ENCODE measurements at regions not wholly inside any gene's neighbourhood (a gene's known extent, or its start where the extent isn't known, plus 50 kb on each side); places are given as distances from the start of the nearest gene placed in this dataset.

DNA sequence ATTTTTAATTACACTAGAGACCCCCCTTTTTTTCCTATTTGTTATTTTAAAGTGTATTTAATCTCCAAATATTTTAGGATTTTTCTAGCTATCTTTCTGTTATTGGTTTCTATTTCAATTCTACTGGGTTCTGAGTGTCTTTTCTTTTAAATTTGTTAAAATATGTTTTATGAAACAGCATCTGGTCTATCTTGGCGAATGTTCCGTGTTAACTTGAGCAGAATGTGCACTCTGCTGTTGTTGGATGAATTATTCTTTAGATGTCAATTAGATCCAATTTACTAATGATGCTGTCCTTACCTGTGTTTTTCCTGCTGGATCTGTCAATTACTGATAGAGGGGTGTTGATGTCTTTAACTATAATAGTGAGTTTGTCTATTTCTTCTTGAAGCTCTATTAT, 462.0 kb upstream of the CNTN3 start:
- no peaks in the 10 kb centered on the region for H3K4me1 Mint-ChIP-seq
- Histone ChIP-seq H3K36me3 (ENCODE audit: insufficient read depth, low read length) (no peaks in the 10 kb centered on the region), H3K27ac (ENCODE audit: low read depth, low read length) (no peak overlapping the region), H3K9me3 (ENCODE audit: control insufficient read depth in 1 of 2, low read length in 2 of 2) (no peaks in the 10 kb centered on the region), H3K4me1 (ENCODE audit: insufficient read depth, low read length) (no peaks in the 10 kb centered on the region), H3K27me3 (ENCODE audit: insufficient read depth, low read length) (no peaks in the 10 kb centered on the region), H3K4me3 (ENCODE audit: low read length in 2 of 2) (no peak overlapping the region)
- no peaks in the 10 kb centered on the region for H3K27me3 Mint-ChIP-seq
- ChIA-PET CTCF (ENCODE audit: partially characterized antibody) (no interaction called here), POLR2A (ENCODE audit: partially characterized antibody) (no interaction called here)
- peaks cover 0 to 13% (median 2%) of the 10 kb centered on the region in 8 donors for H3K9me3 Mint-ChIP-seq
- no peaks in the 10 kb centered on the region for H3K36me3 Mint-ChIP-seq
- no peak overlapping the region for H3K27ac Mint-ChIP-seq
- DNase-seq: no peak
- H3K4me3 Mint-ChIP-seq: no peak overlapping the region
- intact Hi-C loops (cut with micrococcal nuclease): no loop called here

- no peak overlapping the region for H3K4me3 Mint-ChIP-seq
Measured at GRCh38 chr3:75078290-75078689, 463.8 kb upstream of the CNTN3 start.

GRCh38 chr3:75082845-75083244, 468.4 kb upstream of the CNTN3 start:
- no peak overlapping the region for H3K4me3 ChIP-seq (ENCODE audit: low read length in 2 of 2)
- Mint-ChIP-seq H3K36me3 (no peaks in the 10 kb centered on the region), H3K4me3 (no peak overlapping the region), H3K27ac (no peak overlapping the region), H3K27me3 (no peaks in the 10 kb centered on the region), H3K4me1 (no peaks in the 10 kb centered on the region), H3K9me3 (peaks cover 0 to 13% (median 3%) of the 10 kb centered on the region in 8 donors)
- H3K4me1 ChIP-seq (ENCODE audit: insufficient read depth, low read length): no peaks in the 10 kb centered on the region
- DNase-seq: no peak
- ChIA-PET CTCF (ENCODE audit: partially characterized antibody) (no interaction called here), POLR2A (ENCODE audit: partially characterized antibody) (no interaction called here)
- intact Hi-C loops (cut with micrococcal nuclease): no loop called here
- H3K9me3 ChIP-seq (ENCODE audit: control insufficient read depth in 1 of 2, low read length in 2 of 2): no peaks in the 10 kb centered on the region
- no peaks in the 10 kb centered on the region for H3K36me3 ChIP-seq (ENCODE audit: insufficient read depth, low read length)
- no peaks in the 10 kb centered on the region for H3K27me3 ChIP-seq (ENCODE audit: insufficient read depth, low read length)
- no peak overlapping the region for H3K27ac ChIP-seq (ENCODE audit: low read depth, low read length)

More at GRCh38 chr3:75078290-75078689, 463.8 kb upstream of the CNTN3 start:
- intact Hi-C loops (cut with micrococcal nuclease): no loop called here
- CTCF ChIA-PET (ENCODE audit: partially characterized antibody): no interaction called here
- no peaks in the 10 kb centered on the region for H3K4me1 Mint-ChIP-seq
- POLR2A ChIA-PET (ENCODE audit: partially characterized antibody): interaction anchor here (0.7 kb wide), 1 partner anchor 228 kb away, joined by 4 read pairs; no protein-coding TSS in a partner anchor
- no peaks in the 10 kb centered on the region for H3K36me3 Mint-ChIP-seq
- DNase-seq: no peak
- H3K27me3 Mint-ChIP-seq: no peaks in the 10 kb centered on the region
- Histone ChIP-seq H3K27ac (ENCODE audit: low read depth, low read length) (no peak overlapping the region), H3K36me3 (ENCODE audit: insufficient read depth, low read length) (no peaks in the 10 kb centered on the region), H3K9me3 (ENCODE audit: control insufficient read depth in 1 of 2, low read length in 2 of 2) (no peaks in the 10 kb centered on the region), H3K4me3 (ENCODE audit: low read length in 2 of 2) (no peak overlapping the region), H3K27me3 (ENCODE audit: insufficient read depth, low read length) (no peaks in the 10 kb centered on the region), H3K4me1 (ENCODE audit: insufficient read depth, low read length) (no peaks in the 10 kb centered on the region)
- H3K27ac Mint-ChIP-seq: no peak overlapping the region
- H3K9me3 Mint-ChIP-seq: peaks cover 0 to 17% (median 3%) of the 10 kb centered on the region in 8 donors

DNA sequence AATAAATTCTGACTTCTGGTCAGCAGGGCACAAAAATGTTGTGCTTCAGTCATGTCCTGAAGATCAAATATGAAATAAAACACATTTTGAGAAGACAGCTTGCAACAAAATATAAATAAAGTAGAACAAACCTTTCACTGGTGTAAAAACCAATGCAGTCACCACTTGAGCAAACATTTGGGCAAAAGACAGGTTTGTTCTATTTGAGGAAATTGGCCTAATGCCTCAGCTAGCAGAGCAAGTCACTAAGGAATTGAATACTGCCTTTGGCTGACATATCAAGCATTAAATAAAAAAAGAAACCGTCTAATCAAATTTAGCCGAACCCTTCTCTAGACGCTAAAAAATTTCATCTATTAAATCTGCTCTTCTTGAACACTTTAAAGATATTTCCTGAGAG, 475.4 kb upstream of the CNTN3 start:
- Mint-ChIP-seq H3K36me3 (no peaks in the 10 kb centered on the region), H3K4me3 (no peak overlapping the region), H3K4me1 (no peaks in the 10 kb centered on the region), H3K9me3 (peaks cover 0 to 13% (median 2%) of the 10 kb centered on the region in 8 donors), H3K27ac (no peak overlapping the region), H3K27me3 (no peaks in the 10 kb centered on the region)
- intact Hi-C loops (cut with micrococcal nuclease): no loop called here
- POLR2A ChIA-PET (ENCODE audit: partially characterized antibody): no interaction called here
- CTCF ChIA-PET (ENCODE audit: partially characterized antibody): no interaction called here
- DNase-seq: no peak
- no peak overlapping the region for H3K4me3 ChIP-seq (ENCODE audit: low read length in 2 of 2)
- no peaks in the 10 kb centered on the region for H3K36me3 ChIP-seq (ENCODE audit: insufficient read depth, low read length)
- H3K27ac ChIP-seq (ENCODE audit: low read depth, low read length): no peak overlapping the region
- no peaks in the 10 kb centered on the region for H3K9me3 ChIP-seq (ENCODE audit: control insufficient read depth in 1 of 2, low read length in 2 of 2)
- H3K27me3 ChIP-seq (ENCODE audit: insufficient read depth, low read length): no peaks in the 10 kb centered on the region
- no peaks in the 10 kb centered on the region for H3K4me1 ChIP-seq (ENCODE audit: insufficient read depth, low read length)

- Histone ChIP-seq H3K27me3 (ENCODE audit: insufficient read depth, low read length) (no peaks in the 10 kb centered on the region), H3K4me1 (ENCODE audit: insufficient read depth, low read length) (no peaks in the 10 kb centered on the region), H3K36me3 (ENCODE audit: insufficient read depth, low read length) (no peaks in the 10 kb centered on the region), H3K4me3 (ENCODE audit: low read length in 2 of 2) (no peak overlapping the region), H3K9me3 (ENCODE audit: control insufficient read depth in 1 of 2, low read length in 2 of 2) (no peaks in the 10 kb centered on the region), H3K27ac (ENCODE audit: low read depth, low read length) (no peak overlapping the region)
- intact Hi-C loops (cut with micrococcal nuclease): no loop called here
- Mint-ChIP-seq H3K4me1 (no peaks in the 10 kb centered on the region), H3K36me3 (no peaks in the 10 kb centered on the region), H3K27ac (no peak overlapping the region), H3K9me3 (peaks cover 3 to 27% (median 20%) of the 10 kb centered on the region in 8 donors), H3K4me3 (no peak overlapping the region), H3K27me3 (no peaks in the 10 kb centered on the region)
- POLR2A ChIA-PET (ENCODE audit: partially characterized antibody): no interaction called here
- no peak for DNase-seq
- CTCF ChIA-PET (ENCODE audit: partially characterized antibody): no interaction called here
Measured at GRCh38 chr3:75101329-75102147, 487.1 kb upstream of the CNTN3 start.

DNA sequence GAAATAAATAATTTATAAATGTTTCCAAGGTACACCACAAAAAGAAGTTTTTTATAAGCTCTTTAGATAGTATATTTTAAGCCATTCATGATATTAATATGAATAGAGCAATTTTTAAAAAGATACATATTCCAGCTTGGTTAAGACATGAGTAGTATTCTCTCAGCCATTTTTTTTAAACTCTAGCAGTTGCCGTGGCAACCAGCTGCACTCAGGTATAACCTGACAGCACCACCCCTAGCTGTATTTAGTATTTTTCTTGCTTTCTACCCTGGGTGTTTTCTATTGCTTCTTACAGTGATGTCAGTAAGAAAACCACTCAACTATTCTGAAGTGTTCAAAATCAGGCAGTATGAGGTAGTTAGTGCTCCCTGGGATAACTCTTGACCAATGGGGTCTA, 496.3 kb upstream of the CNTN3 start:
- Histone ChIP-seq H3K36me3 (ENCODE audit: insufficient read depth, low read length) (no peaks in the 10 kb centered on the region), H3K27ac (ENCODE audit: low read depth, low read length) (no peak overlapping the region), H3K27me3 (ENCODE audit: insufficient read depth, low read length) (no peaks in the 10 kb centered on the region), H3K4me3 (ENCODE audit: low read length in 2 of 2) (no peak overlapping the region), H3K9me3 (ENCODE audit: control insufficient read depth in 1 of 2, low read length in 2 of 2) (no peaks in the 10 kb centered on the region), H3K4me1 (ENCODE audit: insufficient read depth, low read length) (no peaks in the 10 kb centered on the region)
- CTCF ChIA-PET (ENCODE audit: partially characterized antibody): no interaction called here
- DNase-seq: no peak
- Mint-ChIP-seq H3K36me3 (no peaks in the 10 kb centered on the region), H3K27ac (no peak overlapping the region), H3K4me3 (no peak overlapping the region), H3K9me3 (peaks cover 0 to 4% (median 2%) of the 10 kb centered on the region in 8 donors), H3K27me3 (no peaks in the 10 kb centered on the region), H3K4me1 (no peaks in the 10 kb centered on the region)
- intact Hi-C loops (cut with micrococcal nuclease): no loop called here
- POLR2A ChIA-PET (ENCODE audit: partially characterized antibody): no interaction called here

- Mint-ChIP-seq H3K4me3 (no peak overlapping the region), H3K36me3 (no peaks in the 10 kb centered on the region), H3K27ac (no peak overlapping the region), H3K4me1 (no peaks in the 10 kb centered on the region), H3K27me3 (no peaks in the 10 kb centered on the region), H3K9me3 (peaks cover 0 to 13% (median 3%) of the 10 kb centered on the region in 8 donors)
- Histone ChIP-seq H3K27ac (ENCODE audit: low read depth, low read length) (no peak overlapping the region), H3K9me3 (ENCODE audit: control insufficient read depth in 1 of 2, low read length in 2 of 2) (no peaks in the 10 kb centered on the region), H3K27me3 (ENCODE audit: insufficient read depth, low read length) (no peaks in the 10 kb centered on the region), H3K36me3 (ENCODE audit: insufficient read depth, low read length) (no peaks in the 10 kb centered on the region), H3K4me1 (ENCODE audit: insufficient read depth, low read length) (no peaks in the 10 kb centered on the region), H3K4me3 (ENCODE audit: low read length in 2 of 2) (no peak overlapping the region)
- intact Hi-C loops (cut with micrococcal nuclease): no loop called here
- ChIA-PET CTCF (ENCODE audit: partially characterized antibody) (no interaction called here), POLR2A (ENCODE audit: partially characterized antibody) (no interaction called here)
- no peak for DNase-seq
Measured at GRCh38 chr3:75115695-75116094, 501.2 kb upstream of the CNTN3 start.

Data from CD4-positive, alpha-beta memory T cell (primary cell).